ENCODE measurements at regions not wholly inside any gene's neighbourhood (a gene's known extent, or its start where the extent isn't known, plus 50 kb on each side); places are given as distances from the start of the nearest gene placed in this dataset.

DNA sequence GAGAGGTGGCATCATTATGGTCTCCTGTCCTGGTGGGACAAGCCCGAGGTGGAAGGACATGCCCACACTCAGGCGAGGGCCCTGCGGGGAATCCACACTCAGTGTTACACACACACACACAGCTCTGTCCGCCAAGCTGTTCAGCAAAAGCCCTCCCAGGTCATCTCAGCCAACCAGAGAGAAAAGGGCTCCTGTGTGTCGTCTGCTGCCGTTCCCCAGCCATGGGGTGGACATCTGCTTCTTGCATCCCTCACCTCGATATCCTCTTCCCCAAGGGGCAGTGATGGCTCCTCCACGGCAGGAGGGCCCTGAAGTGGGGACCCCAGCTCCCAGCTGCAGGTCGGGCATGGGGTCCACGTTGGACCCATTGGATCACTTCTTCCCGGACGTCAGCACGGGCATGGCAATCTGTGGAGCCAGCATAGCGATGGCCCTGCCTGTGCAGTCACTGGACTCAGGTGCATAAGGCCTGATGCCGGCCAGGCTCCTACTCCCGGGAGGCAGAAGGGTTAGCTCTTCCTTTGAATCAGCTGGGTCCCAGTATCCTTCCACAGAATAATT lies 290.1 kb downstream of the C16orf95 start:
- Histone ChIP-seq H3K4me3 (ENCODE audit: low read depth in 1 of 3, low read length in 3 of 3) (no peak overlapping the region), H3K4me1 (ENCODE audit: control insufficient read depth in 4 of 4, insufficient read depth in 4 of 4, low read length in 3 of 4) (no peaks in the 10 kb centered on the region), H3K27me3 (ENCODE audit: control insufficient read depth in 4 of 4, insufficient read depth in 4 of 4, low read length in 3 of 4) (no peaks in the 10 kb centered on the region), H3K36me3 (ENCODE audit: control insufficient read depth in 4 of 4, insufficient read depth in 3 of 4, low read depth in 1 of 4, low read length in 3 of 4) (no peaks in the 10 kb centered on the region), H3K9me3 (ENCODE audit: control insufficient read depth in 4 of 4, low read length in 3 of 4) (no peaks in the 10 kb centered on the region), H3K27ac (ENCODE audit: low read depth in 1 of 2, low read length in 2 of 2) (no peak overlapping the region), H3K9ac (ENCODE audit: low read depth in 1 of 2, low read length in 2 of 2) (no peak overlapping the region)
- TF ChIP-seq, protein P1, sequence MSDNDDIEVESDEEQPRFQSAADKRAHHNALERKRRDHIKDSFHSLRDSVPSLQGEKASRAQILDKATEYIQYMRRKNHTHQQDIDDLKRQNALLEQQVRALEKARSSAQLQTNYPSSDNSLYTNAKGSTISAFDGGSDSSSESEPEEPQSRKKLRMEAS (IDR thresholded peaks at IDR 0.05) = no peak
- TF ChIP-seq, protein P2, sequence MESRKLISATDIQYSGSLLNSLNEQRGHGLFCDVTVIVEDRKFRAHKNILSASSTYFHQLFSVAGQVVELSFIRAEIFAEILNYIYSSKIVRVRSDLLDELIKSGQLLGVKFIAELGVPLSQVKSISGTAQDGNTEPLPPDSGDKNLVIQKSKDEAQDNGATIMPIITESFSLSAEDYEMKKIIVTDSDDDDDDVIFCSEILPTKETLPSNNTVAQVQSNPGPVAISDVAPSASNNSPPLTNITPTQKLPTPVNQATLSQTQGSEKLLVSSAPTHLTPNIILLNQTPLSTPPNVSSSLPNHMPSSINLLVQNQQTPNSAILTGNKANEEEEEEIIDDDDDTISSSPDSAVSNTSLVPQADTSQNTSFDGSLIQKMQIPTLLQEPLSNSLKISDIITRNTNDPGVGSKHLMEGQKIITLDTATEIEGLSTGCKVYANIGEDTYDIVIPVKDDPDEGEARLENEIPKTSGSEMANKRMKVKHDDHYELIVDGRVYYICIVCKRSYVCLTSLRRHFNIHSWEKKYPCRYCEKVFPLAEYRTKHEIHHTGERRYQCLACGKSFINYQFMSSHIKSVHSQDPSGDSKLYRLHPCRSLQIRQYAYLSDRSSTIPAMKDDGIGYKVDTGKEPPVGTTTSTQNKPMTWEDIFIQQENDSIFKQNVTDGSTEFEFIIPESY (IDR thresholded peaks at IDR 0.05) = no peak
- TF ChIP-seq FOXA2 (IDR thresholded peaks at IDR 0.05) = no peak
- TF ChIP-seq GABPA (IDR thresholded peaks at IDR 0.05 in 1 of 2, conservative IDR thresholded peaks at IDR 0.05 in 1 of 2) = no peak
- TF ChIP-seq HNF4G (IDR thresholded peaks at IDR 0.05) = no peak
- no peak for TF ChIP-seq EGR1 (IDR thresholded peaks at IDR 0.05; ENCODE audit: low read depth in 2 of 2)
- TF ChIP-seq RAD21 (IDR thresholded peaks at IDR 0.05) = no peak
- no peak for TF ChIP-seq HNF4A (conservative IDR thresholded peaks at IDR 0.05)
- 82% methylated on average over 16 of the region's 16 CpGs for WGBS
- DNase-seq (ENCODE audit: low spot score) = no peak

GRCh38 chr16:87028481-87029320 lies 288.5 kb downstream of the C16orf95 start:
- H3K27me3 ChIP-seq (ENCODE audit: control insufficient read depth in 4 of 4, insufficient read depth in 4 of 4, low read length in 3 of 4) = peaks cover 0 to 3% (median 0%) of the 10 kb centered on the region in 4 donors
- H3K4me1 ChIP-seq (ENCODE audit: control insufficient read depth in 4 of 4, insufficient read depth in 4 of 4, low read length in 3 of 4) = no peaks in the 10 kb centered on the region
- DNase-seq (ENCODE audit: low spot score) = no peak
- WGBS = 73% methylated on average over 14 of the region's 14 CpGs
- H3K27ac ChIP-seq (ENCODE audit: low read depth in 1 of 2, low read length in 2 of 2) = no peak overlapping the region
- H3K9me3 ChIP-seq (ENCODE audit: control insufficient read depth in 4 of 4, low read length in 3 of 4) = no peaks in the 10 kb centered on the region
- TF ChIP-seq REST (IDR thresholded peaks at IDR 0.05) (no peak), HNF4G (IDR thresholded peaks at IDR 0.05) (no peak), FOXA2 (IDR thresholded peaks at IDR 0.05) (no peak), YY1 (IDR thresholded peaks at IDR 0.05) (no peak), ATF3 (IDR thresholded peaks at IDR 0.05) (no peak), TAF1 (conservative IDR thresholded peaks at IDR 0.05) (no peak), RXRA (IDR thresholded peaks at IDR 0.05) (no peak), SP1 (IDR thresholded peaks at IDR 0.05) (no peak), HNF4A (conservative IDR thresholded peaks at IDR 0.05) (no peak), RAD21 (IDR thresholded peaks at IDR 0.05) (no peak), NR2F2 (IDR thresholded peaks at IDR 0.05) (no peak), FOXA1 (IDR thresholded peaks at IDR 0.05) (no peak), JUND (IDR thresholded peaks at IDR 0.05) (no peak)
- TF ChIP-seq, protein P3, sequence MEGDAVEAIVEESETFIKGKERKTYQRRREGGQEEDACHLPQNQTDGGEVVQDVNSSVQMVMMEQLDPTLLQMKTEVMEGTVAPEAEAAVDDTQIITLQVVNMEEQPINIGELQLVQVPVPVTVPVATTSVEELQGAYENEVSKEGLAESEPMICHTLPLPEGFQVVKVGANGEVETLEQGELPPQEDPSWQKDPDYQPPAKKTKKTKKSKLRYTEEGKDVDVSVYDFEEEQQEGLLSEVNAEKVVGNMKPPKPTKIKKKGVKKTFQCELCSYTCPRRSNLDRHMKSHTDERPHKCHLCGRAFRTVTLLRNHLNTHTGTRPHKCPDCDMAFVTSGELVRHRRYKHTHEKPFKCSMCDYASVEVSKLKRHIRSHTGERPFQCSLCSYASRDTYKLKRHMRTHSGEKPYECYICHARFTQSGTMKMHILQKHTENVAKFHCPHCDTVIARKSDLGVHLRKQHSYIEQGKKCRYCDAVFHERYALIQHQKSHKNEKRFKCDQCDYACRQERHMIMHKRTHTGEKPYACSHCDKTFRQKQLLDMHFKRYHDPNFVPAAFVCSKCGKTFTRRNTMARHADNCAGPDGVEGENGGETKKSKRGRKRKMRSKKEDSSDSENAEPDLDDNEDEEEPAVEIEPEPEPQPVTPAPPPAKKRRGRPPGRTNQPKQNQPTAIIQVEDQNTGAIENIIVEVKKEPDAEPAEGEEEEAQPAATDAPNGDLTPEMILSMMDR (IDR thresholded peaks at IDR 0.05; ENCODE audit: low read depth, low read length, missing input control) = no peak
- TF ChIP-seq, protein P2 (IDR thresholded peaks at IDR 0.05) = no peak
- TF ChIP-seq, protein P1 (IDR thresholded peaks at IDR 0.05) = no peak
- H3K4me3 ChIP-seq (ENCODE audit: low read depth in 1 of 3, low read length in 3 of 3) = no peak overlapping the region
- H3K9ac ChIP-seq (ENCODE audit: low read depth in 1 of 2, low read length in 2 of 2) = no peak overlapping the region
- no peaks in the 10 kb centered on the region for H3K36me3 ChIP-seq (ENCODE audit: control insufficient read depth in 4 of 4, insufficient read depth in 3 of 4, low read depth in 1 of 4, low read length in 3 of 4)

All from liver (tissue), 8 donors.